HepG2 (cell line): ENCODE measurements at regions not wholly inside any gene's neighbourhood (a gene's known extent, or its start where the extent isn't known, plus 50 kb on each side); places are given as distances from the start of the nearest gene placed in this dataset.

Experiments used
- ATAC-seq: fragments of 200-7000 bp; cut with Tn5 transposase; 3 replicates; pipeline ENCODE4 v1.9.1; 2020; ENCODE audit warnings: mild to moderate bottlenecking, moderate library complexity
- BruUV-seq: library from RNA; stranded (reverse); fragments of 400-500 nt; replicated peaks from 2 replicates; lab custom pipeline; 2021; lab: Mats Ljungman, UMichigan
- CTCF ChIA-PET: fragments of 300-600 bp; formaldehyde crosslinking; extraction: SDS; loops from one replicate; lab custom pipeline; 2021; ENCODE audit warnings: low total read pairs, inconsistent platforms, low intra/inter-chr PET ratio; lab: Yijun Ruan, JAX
- POLR2A ChIA-PET: fragments of 350-600 bp; sonication (Branson Sonifier 250); formaldehyde crosslinking; loops from one replicate; lab custom pipeline; 2020; ENCODE audit warnings: antibody characterized with exemption, inconsistent platforms; lab: Yijun Ruan, JAX
- DNase-seq: peaks from one replicate; pipeline ENCODE4 v3.0.0-alpha.2; 2015; ENCODE audit warnings: low spot score
- FAIRE-seq: peaks from 3 replicates; lab custom pipeline; 2011; peaks lifted over from hg19 to GRCh38; lab: Jason Lieb, UNC
- H2AFZ ChIP-seq: one replicate; pipeline ENCODE4 v1.6.1; 2011; ENCODE audit warnings: low read length, inconsistent platforms
- H3K27ac ChIP-seq: fragments of 300-600 bp; 3 replicates; pipeline ENCODE4 v1.8.0; 2011; ENCODE audit warnings: mixed run types, mild to moderate bottlenecking, mixed read lengths, low read length, inconsistent platforms; ENCODE audit not compliant: insufficient read depth; ENCODE audit errors: extremely low read length
- H3K27me3 ChIP-seq, 2 experiments: fragments of 200-600 bp in 1 of 2; 2 replicates in 1 of 2; 3 replicates in 1 of 2; pipeline versions ENCODE4 v1.6.0 to v1.8.0; 2011; ENCODE audit warnings: low read length in 2 of 2, mild to moderate bottlenecking in 2 of 2, moderate library complexity in 2 of 2, inconsistent platforms in 1 of 2; ENCODE audit not compliant: insufficient read depth in 2 of 2, control insufficient read depth in 1 of 2
- H3K36me3 ChIP-seq, 2 experiments: fragments of 200-600 bp in 1 of 2; replicated peaks in 1 of 2; 2 replicates in 1 of 2; 3 replicates in 1 of 2; pipeline versions ENCODE4 v1.5.1 to v1.8.0; 2011; ENCODE audit warnings: low read length in 2 of 2, inconsistent platforms in 1 of 2; ENCODE audit not compliant: insufficient read depth in 2 of 2, control insufficient read depth in 1 of 2
- H3K4me1 ChIP-seq: 2 replicates; pipeline ENCODE4 v1.5.1; 2012; ENCODE audit warnings: low read length, inconsistent platforms; ENCODE audit not compliant: insufficient read depth
- H3K4me2 ChIP-seq: 2 replicates; pipeline ENCODE4 v1.6.0; 2011; ENCODE audit warnings: low read depth, low read length, inconsistent platforms
- H3K4me3 ChIP-seq, 3 experiments: fragments of 200-600 bp in 1 of 3; sonication (generic), shearing (Covaris generic) in 1 of 3; replicated peaks in 1 of 3; 2 replicates each; pipeline ENCODE4 v1.5.1; 2011 to 2016; ENCODE audit warnings: low read length in 3 of 3, inconsistent platforms in 2 of 3, low read depth in 2 of 3, mild to moderate bottlenecking in 2 of 3, control low read depth in 1 of 3, mixed read lengths in 1 of 3; ENCODE audit not compliant: insufficient read depth in 1 of 3
- H3K79me2 ChIP-seq: one replicate; pipeline ENCODE4 v1.6.1; 2011; ENCODE audit warnings: low read length, inconsistent platforms; ENCODE audit not compliant: insufficient read depth
- H3K9ac ChIP-seq: 2 replicates; pipeline ENCODE4 v1.6.0; 2011; ENCODE audit warnings: mild to moderate bottlenecking, low read depth, low read length, inconsistent platforms; ENCODE audit not compliant: insufficient read depth
- H3K9me3 ChIP-seq: 2 replicates; pipeline ENCODE4 v1.5.1; 2012; ENCODE audit warnings: mild to moderate bottlenecking, low read length
- H4K20me1 ChIP-seq: 2 replicates; pipeline ENCODE4 v1.6.0; 2011; ENCODE audit warnings: inconsistent platforms, mild to moderate bottlenecking, low read length, moderate library complexity; ENCODE audit not compliant: insufficient read depth
- AKAP8 ChIP-seq: sonication (generic); formaldehyde crosslinking; IDR thresholded peaks from 2 replicates; pipeline ENCODE4 v1.5.1; 2020; ENCODE audit warnings: mild to moderate bottlenecking, missing genetic modification reagents
- ATF7 ChIP-seq, 2 experiments: fragments of 450-650 bp in 1 of 2; sonication (generic) in 1 of 2; formaldehyde crosslinking in 1 of 2; IDR thresholded peaks; 2 replicates each; pipeline versions ENCODE4 v1.4.0 to v1.6.1; 2016 to 2020; ENCODE audit warnings: antibody characterized with exemption in 1 of 2, mild to moderate bottlenecking in 1 of 2, missing genetic modification reagents in 1 of 2
- CBFB ChIP-seq: sonication (generic); formaldehyde crosslinking; IDR thresholded peaks from 2 replicates; pipeline ENCODE4 v1.4.0; 2020; ENCODE audit warnings: missing genetic modification reagents
- FUBP1 ChIP-seq: sonication (generic); formaldehyde crosslinking; IDR thresholded peaks from 2 replicates; pipeline ENCODE4 v1.5.1; 2020; ENCODE audit warnings: missing genetic modification reagents, mild to moderate bottlenecking, borderline replicate concordance
- KLF6 ChIP-seq: IDR thresholded peaks from 2 replicates; pipeline ENCODE4 v1.8.0; 2016; ENCODE audit warnings: missing biosample characterization, missing genetic modification reagents
- RCOR2 ChIP-seq: IDR thresholded peaks from 2 replicates; pipeline ENCODE4 v1.6.1; 2016; ENCODE audit warnings: missing biosample characterization, missing genetic modification reagents
- ZBTB42 ChIP-seq: sonication (generic); formaldehyde crosslinking; IDR thresholded peaks from 2 replicates; pipeline ENCODE4 v1.5.0; 2020; ENCODE audit warnings: mild to moderate bottlenecking, missing genetic modification reagents
- ZEB1 ChIP-seq: IDR thresholded peaks from 2 replicates; pipeline ENCODE4 v1.6.1; 2012; ENCODE audit warnings: mild to moderate bottlenecking, low read depth, inconsistent platforms; ENCODE audit not compliant: insufficient replicate concordance
- ZNF331 ChIP-seq: sonication (generic); formaldehyde crosslinking; IDR thresholded peaks from 2 replicates; pipeline ENCODE4 v1.4.0; 2020; ENCODE audit warnings: missing genetic modification reagents
- ZNF441 ChIP-seq: sonication (generic); formaldehyde crosslinking; IDR thresholded peaks from 2 replicates; pipeline ENCODE4 v1.7.0; 2021; ENCODE audit warnings: missing genetic modification reagents, borderline replicate concordance
- ZNF615 ChIP-seq: sonication (generic); formaldehyde crosslinking; IDR thresholded peaks from 2 replicates; pipeline ENCODE4 v1.5.0; 2020; ENCODE audit warnings: mild to moderate bottlenecking, missing genetic modification reagents, borderline replicate concordance
- WGBS: methylation state at CpG from one replicate; pipeline ENCODE4 v1.1.6; 2017; ENCODE audit warnings: low lambda C conversion rate; 5-methylcytosine and 5-hydroxymethylcytosine counted together
- in situ Hi-C: cut with HindIII; loops from 2 replicates; pipeline ENCODE4 v1.10.0; 2017; ENCODE audit warnings: low pct_unique_long_range_greater_than_20kb; ENCODE audit not compliant: extremely low pct_ligation_motif_present
- intact Hi-C: fragments of 100-400 bp; cut with micrococcal nuclease; formaldehyde crosslinking; loops from one replicate; pipeline ENCODE4 v1.10.0; 2022; ENCODE audit not compliant: unreplicated experiment
- TF ChIP-seq, protein P1 (sequence below), 2 experiments: IDR thresholded peaks; 2 replicates each; pipeline ENCODE4 v1.6.1; 2011 to 2012; ENCODE audit warnings: low read length in 2 of 2, borderline replicate concordance in 1 of 2, low read depth in 1 of 2, mild to moderate bottlenecking in 1 of 2, moderate library complexity in 1 of 2
- TF ChIP-seq, protein P2 (sequence below): sonication (generic); formaldehyde crosslinking; IDR thresholded peaks from 2 replicates; pipeline ENCODE4 v1.5.0; 2020; ENCODE audit warnings: missing genetic modification reagents

GRCh38 chr9:19725970-19726369 lies 62.9 kb downstream of the SLC24A2 start:
- POLR2A ChIA-PET: no interaction called here
- no peak overlapping the region for H3K4me3 ChIP-seq
- in situ Hi-C loops (no loop called here), intact Hi-C loops (no loop called here)
- no peak overlapping the region for H3K4me2 ChIP-seq
- H3K27ac ChIP-seq: no peak overlapping the region
- 27% methylated on average over 5 of the region's 5 CpGs for WGBS
- no peaks in the 10 kb centered on the region for H3K9me3 ChIP-seq
- H3K79me2 ChIP-seq: no peaks in the 10 kb centered on the region
- H3K4me1 ChIP-seq: no peaks in the 10 kb centered on the region
- no TSS peak for BruUV-seq
- no peak overlapping the region for H3K9ac ChIP-seq
- TF ChIP-seq AKAP8 (CRISPR knock-in tag): no peak
- no peak for TF ChIP-seq ZEB1
- DNase-seq (no peak), ATAC-seq (no peak), FAIRE-seq (no peak)
- no peak overlapping the region for H2AFZ ChIP-seq
- H4K20me1 ChIP-seq: no peaks in the 10 kb centered on the region
- H3K36me3 ChIP-seq: no peaks in the 10 kb centered on the region
- no peaks in the 10 kb centered on the region for H3K27me3 ChIP-seq
- CTCF ChIA-PET: no interaction called here

DNA sequence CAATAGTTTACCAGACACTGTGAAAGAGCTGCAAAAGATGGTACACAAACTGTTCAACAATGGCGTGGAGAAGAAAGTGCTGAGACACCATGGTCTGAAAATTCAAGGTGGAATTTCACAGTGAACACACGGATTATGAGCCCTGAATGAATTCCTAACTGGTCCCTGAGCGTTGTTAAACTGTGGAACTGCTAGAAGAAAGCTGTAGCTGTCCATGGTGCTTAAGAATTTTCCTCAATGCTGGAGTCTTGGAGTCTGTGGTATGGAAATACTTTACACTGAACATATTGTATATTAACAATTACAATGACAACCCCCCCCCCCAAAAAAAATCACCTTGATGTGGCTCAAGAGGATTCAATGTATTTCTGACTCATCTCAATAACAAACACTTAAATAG lies 68.5 kb downstream of the SLC24A2 start:
- FAIRE-seq (no peak), DNase-seq (peak; percentile 26), ATAC-seq (peak; percentile 47; the same call in 2 of the 3 replicates)
- H4K20me1 ChIP-seq: no peaks in the 10 kb centered on the region
- 0% methylated on average over 3 of the region's 3 CpGs for WGBS
- no peaks in the 10 kb centered on the region for H3K4me1 ChIP-seq
- no peak overlapping the region for H3K4me2 ChIP-seq
- no peak overlapping the region for H3K27ac ChIP-seq
- no peaks in the 10 kb centered on the region for H3K9me3 ChIP-seq
- no peaks in the 10 kb centered on the region for H3K36me3 ChIP-seq
- no peaks in the 10 kb centered on the region for H3K27me3 ChIP-seq
- CTCF ChIA-PET: no interaction called here
- no peak overlapping the region for H3K4me3 ChIP-seq
- H2AFZ ChIP-seq: no peak overlapping the region
- H3K9ac ChIP-seq: no peak overlapping the region
- POLR2A ChIA-PET: no interaction called here
- no TSS peak for BruUV-seq
- in situ Hi-C loops: no loop called here
- intact Hi-C loops: no loop called here
- H3K79me2 ChIP-seq: no peaks in the 10 kb centered on the region
- TF ChIP-seq, protein P1, sequence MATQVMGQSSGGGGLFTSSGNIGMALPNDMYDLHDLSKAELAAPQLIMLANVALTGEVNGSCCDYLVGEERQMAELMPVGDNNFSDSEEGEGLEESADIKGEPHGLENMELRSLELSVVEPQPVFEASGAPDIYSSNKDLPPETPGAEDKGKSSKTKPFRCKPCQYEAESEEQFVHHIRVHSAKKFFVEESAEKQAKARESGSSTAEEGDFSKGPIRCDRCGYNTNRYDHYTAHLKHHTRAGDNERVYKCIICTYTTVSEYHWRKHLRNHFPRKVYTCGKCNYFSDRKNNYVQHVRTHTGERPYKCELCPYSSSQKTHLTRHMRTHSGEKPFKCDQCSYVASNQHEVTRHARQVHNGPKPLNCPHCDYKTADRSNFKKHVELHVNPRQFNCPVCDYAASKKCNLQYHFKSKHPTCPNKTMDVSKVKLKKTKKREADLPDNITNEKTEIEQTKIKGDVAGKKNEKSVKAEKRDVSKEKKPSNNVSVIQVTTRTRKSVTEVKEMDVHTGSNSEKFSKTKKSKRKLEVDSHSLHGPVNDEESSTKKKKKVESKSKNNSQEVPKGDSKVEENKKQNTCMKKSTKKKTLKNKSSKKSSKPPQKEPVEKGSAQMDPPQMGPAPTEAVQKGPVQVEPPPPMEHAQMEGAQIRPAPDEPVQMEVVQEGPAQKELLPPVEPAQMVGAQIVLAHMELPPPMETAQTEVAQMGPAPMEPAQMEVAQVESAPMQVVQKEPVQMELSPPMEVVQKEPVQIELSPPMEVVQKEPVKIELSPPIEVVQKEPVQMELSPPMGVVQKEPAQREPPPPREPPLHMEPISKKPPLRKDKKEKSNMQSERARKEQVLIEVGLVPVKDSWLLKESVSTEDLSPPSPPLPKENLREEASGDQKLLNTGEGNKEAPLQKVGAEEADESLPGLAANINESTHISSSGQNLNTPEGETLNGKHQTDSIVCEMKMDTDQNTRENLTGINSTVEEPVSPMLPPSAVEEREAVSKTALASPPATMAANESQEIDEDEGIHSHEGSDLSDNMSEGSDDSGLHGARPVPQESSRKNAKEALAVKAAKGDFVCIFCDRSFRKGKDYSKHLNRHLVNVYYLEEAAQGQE (IDR thresholded peaks at IDR 0.05; ENCODE audit: borderline replicate concordance in 1 of 2, low read depth in 1 of 2, low read length in 2 of 2): peak; percentile 68 to 96
- no peak for TF ChIP-seq FUBP1
- TF ChIP-seq KLF6 (CRISPR knock-in tag): 0 out of 2 replicates have a peak, but pooled peaks have one; percentile 34
- TF ChIP-seq ZNF331: 0 out of 2 replicates have a peak, but pooled peaks have one; percentile 33
- TF ChIP-seq ATF7 (IDR thresholded peaks at IDR 0.05): no peak
- no peak for TF ChIP-seq ATF7 (CRISPR knock-in tag; IDR thresholded peaks at IDR 0.05)
- no peak for TF ChIP-seq CBFB (CRISPR knock-in tag)
- no peak for TF ChIP-seq ZNF441 (CRISPR knock-in tag)
- no peak for TF ChIP-seq ZBTB42
- TF ChIP-seq, protein P2, sequence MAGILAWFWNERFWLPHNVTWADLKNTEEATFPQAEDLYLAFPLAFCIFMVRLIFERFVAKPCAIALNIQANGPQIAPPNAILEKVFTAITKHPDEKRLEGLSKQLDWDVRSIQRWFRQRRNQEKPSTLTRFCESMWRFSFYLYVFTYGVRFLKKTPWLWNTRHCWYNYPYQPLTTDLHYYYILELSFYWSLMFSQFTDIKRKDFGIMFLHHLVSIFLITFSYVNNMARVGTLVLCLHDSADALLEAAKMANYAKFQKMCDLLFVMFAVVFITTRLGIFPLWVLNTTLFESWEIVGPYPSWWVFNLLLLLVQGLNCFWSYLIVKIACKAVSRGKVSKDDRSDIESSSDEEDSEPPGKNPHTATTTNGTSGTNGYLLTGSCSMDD: no peak
- no peak for TF ChIP-seq ZNF615 (CRISPR knock-in tag)
- TF ChIP-seq RCOR2: no peak
